ENCODE measurements at regions not wholly inside any gene's neighbourhood (a gene's known extent, or its start where the extent isn't known, plus 50 kb on each side); places are given as distances from the start of the nearest gene placed in this dataset.

DNA sequence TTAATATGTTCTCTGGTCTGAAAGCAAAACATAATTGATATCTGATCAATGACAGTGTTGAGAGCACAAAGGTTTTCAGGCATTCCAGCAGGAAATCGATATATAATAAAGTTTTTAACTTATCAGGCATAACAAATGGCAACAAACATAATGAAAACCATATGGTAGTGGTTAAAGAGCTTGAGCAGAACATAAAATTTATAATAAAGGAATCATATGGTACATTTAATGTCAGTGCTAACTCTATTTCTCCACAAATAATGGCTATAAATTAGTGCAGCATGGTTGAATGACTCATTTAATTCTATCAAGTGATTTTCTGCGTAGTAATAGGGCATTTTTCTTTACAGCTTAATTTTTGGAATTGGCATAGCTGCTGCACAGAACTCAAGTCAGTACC is 306.2 kb downstream of the FSIP2 start:
- TF ChIP-seq, protein P1, sequence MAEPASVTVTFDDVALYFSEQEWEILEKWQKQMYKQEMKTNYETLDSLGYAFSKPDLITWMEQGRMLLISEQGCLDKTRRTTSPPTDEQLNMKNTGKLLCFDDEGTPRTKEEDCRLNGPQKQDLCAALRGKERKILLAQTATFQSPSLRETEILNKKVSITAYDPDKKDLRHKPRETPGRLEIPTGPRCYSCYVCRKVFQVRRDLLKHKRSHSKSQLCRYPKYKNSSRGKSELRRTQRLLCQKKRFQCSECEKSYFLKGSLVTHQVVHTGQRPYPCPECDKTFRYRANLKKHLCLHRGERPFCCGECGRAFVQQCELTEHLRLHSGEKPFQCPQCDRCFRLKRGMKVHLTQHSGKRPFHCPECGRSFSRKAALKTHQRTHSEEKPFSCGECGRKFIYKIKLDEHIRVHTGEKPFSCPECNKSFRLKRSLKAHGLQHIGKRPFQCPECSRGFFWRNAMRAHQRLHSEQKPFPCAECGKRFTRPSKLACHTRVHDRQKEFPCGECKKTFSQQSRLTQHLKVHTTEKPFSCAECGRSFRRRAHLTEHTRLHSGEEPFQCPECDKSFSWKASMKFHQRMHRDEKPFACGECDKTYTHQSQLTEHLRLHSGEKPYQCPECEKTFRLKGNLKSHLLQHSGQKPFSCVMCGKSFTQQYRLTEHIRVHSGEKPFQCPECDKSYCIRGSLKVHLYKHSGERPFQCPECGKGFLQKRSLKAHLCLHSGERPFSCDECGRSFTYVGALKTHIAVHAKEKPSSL (CRISPR knock-in tag; conservative IDR thresholded peaks at IDR 0.05), result no peak
- TF ChIP-seq, protein P2, sequence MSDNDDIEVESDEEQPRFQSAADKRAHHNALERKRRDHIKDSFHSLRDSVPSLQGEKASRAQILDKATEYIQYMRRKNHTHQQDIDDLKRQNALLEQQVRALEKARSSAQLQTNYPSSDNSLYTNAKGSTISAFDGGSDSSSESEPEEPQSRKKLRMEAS (CRISPR knock-in tag; IDR thresholded peaks at IDR 0.05), result no peak
- TF ChIP-seq, protein P3, sequence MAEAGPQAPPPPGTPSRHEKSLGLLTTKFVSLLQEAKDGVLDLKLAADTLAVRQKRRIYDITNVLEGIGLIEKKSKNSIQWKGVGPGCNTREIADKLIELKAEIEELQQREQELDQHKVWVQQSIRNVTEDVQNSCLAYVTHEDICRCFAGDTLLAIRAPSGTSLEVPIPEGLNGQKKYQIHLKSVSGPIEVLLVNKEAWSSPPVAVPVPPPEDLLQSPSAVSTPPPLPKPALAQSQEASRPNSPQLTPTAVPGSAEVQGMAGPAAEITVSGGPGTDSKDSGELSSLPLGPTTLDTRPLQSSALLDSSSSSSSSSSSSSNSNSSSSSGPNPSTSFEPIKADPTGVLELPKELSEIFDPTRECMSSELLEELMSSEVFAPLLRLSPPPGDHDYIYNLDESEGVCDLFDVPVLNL (CRISPR knock-in tag; IDR thresholded peaks at IDR 0.05; ENCODE audit: borderline replicate concordance, low read depth), result no peak
- no peak for TF ChIP-seq IRF2 (CRISPR knock-in tag; IDR thresholded peaks at IDR 0.05; ENCODE audit: borderline replicate concordance, low read depth)
- TF ChIP-seq, protein P4, sequence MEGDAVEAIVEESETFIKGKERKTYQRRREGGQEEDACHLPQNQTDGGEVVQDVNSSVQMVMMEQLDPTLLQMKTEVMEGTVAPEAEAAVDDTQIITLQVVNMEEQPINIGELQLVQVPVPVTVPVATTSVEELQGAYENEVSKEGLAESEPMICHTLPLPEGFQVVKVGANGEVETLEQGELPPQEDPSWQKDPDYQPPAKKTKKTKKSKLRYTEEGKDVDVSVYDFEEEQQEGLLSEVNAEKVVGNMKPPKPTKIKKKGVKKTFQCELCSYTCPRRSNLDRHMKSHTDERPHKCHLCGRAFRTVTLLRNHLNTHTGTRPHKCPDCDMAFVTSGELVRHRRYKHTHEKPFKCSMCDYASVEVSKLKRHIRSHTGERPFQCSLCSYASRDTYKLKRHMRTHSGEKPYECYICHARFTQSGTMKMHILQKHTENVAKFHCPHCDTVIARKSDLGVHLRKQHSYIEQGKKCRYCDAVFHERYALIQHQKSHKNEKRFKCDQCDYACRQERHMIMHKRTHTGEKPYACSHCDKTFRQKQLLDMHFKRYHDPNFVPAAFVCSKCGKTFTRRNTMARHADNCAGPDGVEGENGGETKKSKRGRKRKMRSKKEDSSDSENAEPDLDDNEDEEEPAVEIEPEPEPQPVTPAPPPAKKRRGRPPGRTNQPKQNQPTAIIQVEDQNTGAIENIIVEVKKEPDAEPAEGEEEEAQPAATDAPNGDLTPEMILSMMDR (IDR thresholded peaks at IDR 0.05), result no peak

All from WTC11 (cell line).